Lung (tissue), 11 donors: ENCODE measurements at regions not wholly inside any gene's neighbourhood (a gene's known extent, or its start where the extent isn't known, plus 50 kb on each side); places are given as distances from the start of the nearest gene placed in this dataset.

Source experiments
- ATAC-seq: fragments of 200-7000 bp; cut with Tn5 transposase; one replicate; pipeline ENCODE4 v1.9.1; 2020; ENCODE audit warnings: moderate number of reproducible peaks; ENCODE audit not compliant: insufficient read depth, low FRiP score
- DNase-seq, 3 donors: peaks; one replicate each; pipeline ENCODE4 v3.0.0-alpha.2; 2013 to 2017
- H3K27ac ChIP-seq, 2 donors: one replicate each; pipeline ENCODE4 v1.5.1; 2013; ENCODE audit warnings: mild to moderate bottlenecking in 2 of 2, moderate library complexity in 2 of 2, control low read depth in 1 of 2, inconsistent platforms in 1 of 2, low read depth in 1 of 2, low read length in 1 of 2
- H3K27me3 ChIP-seq, 3 donors: one replicate each; pipeline ENCODE4 v1.5.1; 2013; ENCODE audit warnings: low read length in 2 of 3; ENCODE audit not compliant: control insufficient read depth in 3 of 3, insufficient read depth in 3 of 3
- H3K36me3 ChIP-seq, 4 donors: one replicate each; pipeline ENCODE4 v1.5.1; 2013; ENCODE audit warnings: low read length in 4 of 4, mild to moderate bottlenecking in 1 of 4, moderate library complexity in 1 of 4; ENCODE audit not compliant: control insufficient read depth in 4 of 4, insufficient read depth in 4 of 4
- H3K4me1 ChIP-seq, 5 donors: one replicate each; pipeline ENCODE4 v1.5.1; 2013; ENCODE audit warnings: low read length in 5 of 5, mild to moderate bottlenecking in 2 of 5, moderate library complexity in 1 of 5; ENCODE audit not compliant: control insufficient read depth in 5 of 5, insufficient read depth in 5 of 5
- H3K4me3 ChIP-seq: one replicate; pipeline ENCODE4 v1.5.1; 2013; ENCODE audit warnings: mild to moderate bottlenecking, control low read depth, moderate library complexity
- H3K9ac ChIP-seq, 2 donors: one replicate each; pipeline ENCODE4 v1.5.1; 2013; ENCODE audit warnings: low read length in 2 of 2, control low read depth in 1 of 2; ENCODE audit not compliant: insufficient read depth in 1 of 2
- H3K9me3 ChIP-seq, 4 donors: one replicate each; pipeline ENCODE4 v1.5.1; 2013; ENCODE audit warnings: low read length in 3 of 4, mild to moderate bottlenecking in 1 of 4, moderate library complexity in 1 of 4; ENCODE audit not compliant: control insufficient read depth in 4 of 4, insufficient read depth in 3 of 4
- CTCF ChIP-seq: IDR thresholded peaks from 2 replicates; pipeline ENCODE4 v1.5.1; 2012; ENCODE audit warnings: mild to moderate bottlenecking; ENCODE audit errors: control extremely low read depth, extremely low read depth
- WGBS, 2 donors: extraction: QIAGEN DNeasy Blood & Tissue Kit; methylation state at CpG; one replicate each; pipeline ENCODE4 v1.1.7; 2013; 5-methylcytosine and 5-hydroxymethylcytosine counted together
- donor health status: control.
- donor health status: control.
- donor health status: Bipolar disorder and iron deficiency.
- donor health status: healthy.
- donor health status: DM: yes; HTN: yes; CAD: no.

GRCh38 chr7:91630581-91631380 is 249.7 kb downstream of the MTERF1 start:
- WGBS, 2 donors: 89 to 92% methylated on average over 1 of the region's 1 CpG
- H3K9me3 ChIP-seq: no peaks in the 10 kb centered on the region
- DNase-seq: no peak
- H3K4me1 ChIP-seq: no peaks in the 10 kb centered on the region
- H3K27me3 ChIP-seq: no peaks in the 10 kb centered on the region
- H3K4me3 ChIP-seq: no peak overlapping the region
- TF ChIP-seq CTCF: no peak
- no peak overlapping the region for H3K9ac ChIP-seq
- no peaks in the 10 kb centered on the region for H3K36me3 ChIP-seq
- ATAC-seq: no peak
- no peak overlapping the region for H3K27ac ChIP-seq

GRCh38 chr7:91632234-91632940 is 248.1 kb downstream of the MTERF1 start:
- TF ChIP-seq CTCF: no peak
- H3K36me3 ChIP-seq: no peaks in the 10 kb centered on the region
- H3K27me3 ChIP-seq: no peaks in the 10 kb centered on the region
- no peak overlapping the region for H3K27ac ChIP-seq
- ATAC-seq (no peak), DNase-seq (no peak)
- no peaks in the 10 kb centered on the region for H3K9me3 ChIP-seq
- H3K4me3 ChIP-seq: no peak overlapping the region
- no peaks in the 10 kb centered on the region for H3K4me1 ChIP-seq
- no peak overlapping the region for H3K9ac ChIP-seq
- WGBS, 2 donors: 61 to 62% methylated on average over 3 of the region's 3 CpGs

GRCh38 chr7:91633013-91633441 is 247.5 kb downstream of the MTERF1 start:
- Histone ChIP-seq H3K9ac (no peak overlapping the region), H3K9me3 (no peaks in the 10 kb centered on the region), H3K27me3 (no peaks in the 10 kb centered on the region), H3K4me3 (no peak overlapping the region), H3K36me3 (no peaks in the 10 kb centered on the region), H3K4me1 (no peaks in the 10 kb centered on the region), H3K27ac (no peak overlapping the region)
- 91% methylated on average over 8 of the region's 8 CpGs for WGBS, 2 donors
- DNase-seq (no peak), ATAC-seq (no peak)
- TF ChIP-seq CTCF: no peak
